ENCODE measurements at regions not wholly inside any gene's neighbourhood (a gene's known extent, or its start where the extent isn't known, plus 50 kb on each side); places are given as distances from the start of the nearest gene placed in this dataset.

- no peak for ATAC-seq
- Histone ChIP-seq H3K9ac (ENCODE audit: insufficient read depth in 1 of 2, low read depth in 2 of 2, low read length in 2 of 2) (no peak overlapping the region), H3K4me2 (ENCODE audit: insufficient read depth, low read length) (no peak overlapping the region), H3K36me3 (ENCODE audit: control insufficient read depth, insufficient read depth, low read length) (no peaks in the 10 kb centered on the region), H3K9me3 (replicated peaks; ENCODE audit: control insufficient read depth, insufficient read depth, low read depth, low read length) (no peaks in the 10 kb centered on the region), H3K79me2 (ENCODE audit: control insufficient read depth, insufficient read depth, low read length) (no peaks in the 10 kb centered on the region), H4K20me1 (replicated peaks; ENCODE audit: control insufficient read depth, insufficient read depth, low read length) (no peaks in the 10 kb centered on the region), H2AFZ (ENCODE audit: low read depth, low read length) (no peak overlapping the region), H3K4me1 (replicated peaks in 1 of 2; ENCODE audit: control insufficient read depth in 2 of 2, insufficient read depth in 2 of 2, low read length in 2 of 2) (no peaks in the 10 kb centered on the region), H3K9me1 (ENCODE audit: control insufficient read depth, insufficient read depth, low read length) (no peaks in the 10 kb centered on the region), H3K27ac (ENCODE audit: extremely low read depth, low read depth, low read length) (no peak overlapping the region), H3K27me3 (ENCODE audit: control insufficient read depth in 2 of 2, insufficient read depth in 2 of 2, low read length in 2 of 2) (no peaks in the 10 kb centered on the region), H3K4me3 (no peak overlapping the region)
- intact Hi-C loops (cut with micrococcal nuclease): no loop called here
- FAIRE-seq: no peak
- no TSS peak for BruUV-seq (replicated peaks)
- in situ Hi-C loops (cut with MboI): no loop called here
- no peak for TF ChIP-seq SP1 (CRISPR knock-in tag; IDR thresholded peaks at IDR 0.05)
- TF ChIP-seq PHTF2 (CRISPR knock-in tag; IDR thresholded peaks at IDR 0.05): no peak
- TF ChIP-seq MXD1 (CRISPR knock-in tag; IDR thresholded peaks at IDR 0.05; ENCODE audit: borderline replicate concordance, poor library complexity, severe bottlenecking): no peak
- TF ChIP-seq HOMEZ (CRISPR knock-in tag; IDR thresholded peaks at IDR 0.05): no peak
- TF ChIP-seq TAF15 (IDR thresholded peaks at IDR 0.05; ENCODE audit: low read depth, low read length): no peak
- TF ChIP-seq ZBTB49 (CRISPR knock-in tag; IDR thresholded peaks at IDR 0.05; ENCODE audit: borderline replicate concordance): no peak
- no peak for TF ChIP-seq CREB3 (tag; conservative IDR thresholded peaks at IDR 0.05; ENCODE audit: low read depth)
- TF ChIP-seq TBL1XR1 (IDR thresholded peaks at IDR 0.05; ENCODE audit: low read length in 2 of 2): no peak
- TF ChIP-seq ILF3 (IDR thresholded peaks at IDR 0.05; ENCODE audit: borderline replicate concordance): no peak
- no peak for TF ChIP-seq MCM3 (IDR thresholded peaks at IDR 0.05)
- no peak for TF ChIP-seq SREBF1 (IDR thresholded peaks at IDR 0.05; ENCODE audit: borderline replicate concordance, low read depth, low read length)
- no peak for TF ChIP-seq PTBP1 (IDR thresholded peaks at IDR 0.05; ENCODE audit: low read depth, low read length)
- no peak for TF ChIP-seq FOXA1 (IDR thresholded peaks at IDR 0.05; ENCODE audit: borderline replicate concordance)
- ChIA-PET CTCF (ENCODE audit: low intra/inter-chr PET ratio) (no interaction called here), POLR2A (no interaction called here)
- no peak for DNase-seq (ENCODE audit: extremely low read depth in 1 of 4, low spot score in 3 of 4)
Observed at GRCh38 chr9:29038332-29038731, 1465.1 kb upstream of the C9orf72 start.

All from K562 (cell line).